Limb (tissue), 2 donors: ENCODE measurements at regions not wholly inside any gene's neighbourhood (a gene's known extent, or its start where the extent isn't known, plus 50 kb on each side); places are given as distances from the start of the nearest gene placed in this dataset.
A peak's percentile ranks its signal among the peaks of the same experiment; 100 is the strongest.

Source experiments
- DNase-seq, 2 donors: peaks; one replicate each; pipeline ENCODE4 v3.0.0-alpha.2; 2016; ENCODE audit errors: extremely low spot score in 2 of 2

- DNase-seq: peak; percentile 9 to 65
Measured at GRCh38 chr6:170022827-170023619, 267.9 kb downstream of the DLL1 start.

GRCh38 chr6:170022291-170022722 lies 268.6 kb downstream of the DLL1 start:
- no peak for DNase-seq

GRCh38 chr6:170021579-170021978 lies 269.3 kb downstream of the DLL1 start:
- no peak for DNase-seq

GRCh38 chr6:170019818-170020583 lies 268.6 kb downstream of the ERMARD start:
- no peak for DNase-seq

- peak in 1 of 2 donors; percentile 24 for DNase-seq
Measured at GRCh38 chr6:170018936-170019817, 267.8 kb downstream of the ERMARD start.

- no peak for DNase-seq
Measured at GRCh38 chr6:170018422-170018935, 267.1 kb downstream of the ERMARD start.

- DNase-seq: no peak
Measured at GRCh38 chr6:170017603-170018320, 266.3 kb downstream of the ERMARD start.

- no peak for DNase-seq
Measured at GRCh38 chr6:170013815-170014214, 262.4 kb downstream of the ERMARD start.

- no peak for DNase-seq
Measured at GRCh38 chr6:170012037-170012330, 260.6 kb downstream of the ERMARD start.

GRCh38 chr6:170011204-170012036 lies 260.0 kb downstream of the ERMARD start:
- no peak for DNase-seq

- DNase-seq: no peak
Measured at GRCh38 chr6:170010665-170011203, 259.3 kb downstream of the ERMARD start.

- DNase-seq: no peak
Measured at GRCh38 chr6:170008294-170008785, 256.9 kb downstream of the ERMARD start.

- no peak for DNase-seq
Measured at GRCh38 chr6:170007468-170008293, 256.3 kb downstream of the ERMARD start.

- DNase-seq: no peak
Measured at GRCh38 chr6:170006900-170007467, 255.6 kb downstream of the ERMARD start.

GRCh38 chr6:170006071-170006899 lies 254.9 kb downstream of the ERMARD start:
- DNase-seq: no peak

- no peak for DNase-seq
Measured at GRCh38 chr6:170005665-170006064, 254.2 kb downstream of the ERMARD start.

GRCh38 chr6:170004585-170005210 lies 253.3 kb downstream of the ERMARD start:
- no peak for DNase-seq
